ENCODE measurements at regions not wholly inside any gene's neighbourhood (a gene's known extent, or its start where the extent isn't known, plus 50 kb on each side); places are given as distances from the start of the nearest gene placed in this dataset.
"Not testable (repeated sequence)": the region's sequence is repeated elsewhere in the genome, so short reads cannot be mapped to it uniquely, and the experiment has no call there.

DNA sequence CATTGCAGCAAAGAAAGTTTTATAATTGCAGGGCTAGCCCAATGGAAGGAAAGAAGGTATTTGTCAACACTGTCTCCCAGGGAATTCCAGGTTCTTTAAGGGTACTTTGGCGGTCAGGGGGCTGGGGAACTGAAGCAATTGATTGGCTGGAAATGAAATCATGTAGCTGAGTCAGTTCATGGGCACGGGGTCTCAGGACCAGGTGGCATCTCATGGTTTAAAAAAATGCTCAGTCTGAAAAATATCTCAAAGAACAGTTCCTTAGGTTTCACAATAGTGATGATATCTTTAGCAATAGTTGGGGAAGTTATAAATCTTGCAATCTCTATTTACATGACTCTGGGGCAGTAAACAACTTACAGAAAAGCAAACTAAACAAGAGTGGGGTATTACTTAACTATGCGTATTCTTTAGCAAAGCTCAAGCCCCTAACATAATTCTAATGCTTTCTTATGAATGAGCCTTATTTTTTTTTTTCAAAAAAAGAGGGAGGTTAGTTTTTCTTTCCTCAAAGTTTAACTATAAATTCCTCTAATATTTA is 376.9 kb upstream of the NRG3 start:
- Histone ChIP-seq H2AFZ (ENCODE audit: insufficient read depth, low read length, poor library complexity) (no peak overlapping the region), H3K9me3 (ENCODE audit: insufficient read depth, low read depth, low read length) (peaks cover 2% of the 10 kb centered on the region), H2AK5ac (ENCODE audit: low read length) (no peak overlapping the region), H3K9ac (ENCODE audit: low read length) (no peak overlapping the region), H3K4me1 (ENCODE audit: control insufficient read depth in 1 of 2, insufficient read depth in 2 of 2, low read length in 2 of 2) (no peaks in the 10 kb centered on the region), H3K79me1 (ENCODE audit: low read length) (no peaks in the 10 kb centered on the region), H4K8ac (ENCODE audit: low read depth, low read length) (no peak overlapping the region), H2BK5ac (ENCODE audit: low read depth, low read length, poor library complexity) (no peak overlapping the region), H2BK12ac (ENCODE audit: low read length) (no peak overlapping the region), H3K27me3 (ENCODE audit: insufficient read depth, low read length) (no peaks in the 10 kb centered on the region), H3K4ac (ENCODE audit: low read depth, low read length) (no peak overlapping the region), H3K79me2 (ENCODE audit: control insufficient read depth, insufficient read depth, low read length, poor library complexity) (no peaks in the 10 kb centered on the region), H3K4me3 (ENCODE audit: low read depth, low read length) (no peak overlapping the region), H3K36me3 (ENCODE audit: control insufficient read depth in 1 of 2, insufficient read depth in 2 of 2, low read length in 2 of 2) (no peaks in the 10 kb centered on the region), H3K27ac (ENCODE audit: low read depth, low read length) (no peak overlapping the region), H4K91ac (ENCODE audit: low read depth, low read length) (no peak overlapping the region), H3K23ac (ENCODE audit: low read length) (no peak overlapping the region), H2BK120ac (ENCODE audit: insufficient read depth, low read length, poor library complexity) (no peak overlapping the region), H3K4me2 (ENCODE audit: low read length) (no peak overlapping the region), H3K18ac (ENCODE audit: low read length) (no peak overlapping the region), H3K14ac (ENCODE audit: low read length) (no peak overlapping the region), H4K12ac (ENCODE audit: low read depth, low read length) (no peak overlapping the region)
- peak in 1 of 2 donors; percentile 1 for DNase-seq
- no CpG with 5 or more reads among the region's 3 CpGs for WGBS (ENCODE audit: extremely low coverage, insufficient coverage, insufficient read length)

DNA sequence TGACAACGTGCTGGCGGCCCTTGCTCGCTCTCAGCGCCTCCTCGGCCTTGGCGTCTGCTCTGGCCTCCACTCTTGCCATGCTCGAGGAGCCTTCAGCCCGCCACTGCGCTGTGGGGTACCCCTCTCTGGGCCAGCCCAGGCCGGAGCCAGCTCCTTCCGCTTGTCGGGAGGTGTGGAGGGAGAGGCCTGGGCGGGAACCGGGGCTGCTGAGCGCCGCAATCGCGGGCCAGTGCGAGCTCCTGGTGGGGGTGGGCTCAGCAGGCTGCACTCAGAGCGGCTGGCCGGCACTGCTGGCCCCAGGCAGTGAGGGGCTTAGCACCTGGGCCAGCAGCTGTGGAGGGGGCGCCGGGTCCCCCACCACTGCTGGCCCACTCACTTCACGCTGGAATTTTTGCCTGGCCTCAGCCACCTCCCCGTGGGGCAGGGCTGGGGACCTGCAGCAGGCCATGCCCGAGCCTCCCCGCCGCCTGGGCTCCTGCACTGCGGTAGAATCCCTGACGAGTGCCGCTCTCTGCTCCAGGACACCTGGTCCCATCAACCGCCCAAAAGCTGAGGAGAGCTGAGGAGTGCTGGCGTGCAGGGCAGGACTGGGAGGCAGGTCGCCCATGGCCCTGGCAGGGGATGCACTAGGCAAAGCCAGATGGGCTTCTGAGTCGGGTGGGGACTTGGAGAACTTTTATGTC is 372.2 kb upstream of the NRG3 start:
- Histone ChIP-seq H3K79me1 (ENCODE audit: low read length) (no peaks in the 10 kb centered on the region), H3K27ac (ENCODE audit: low read depth, low read length) (no peak overlapping the region), H2AK5ac (ENCODE audit: low read length) (no peak overlapping the region), H3K79me2 (ENCODE audit: control insufficient read depth, insufficient read depth, low read length, poor library complexity) (no peaks in the 10 kb centered on the region), H3K4me2 (ENCODE audit: low read length) (no peak overlapping the region), H3K27me3 (ENCODE audit: insufficient read depth, low read length) (no peaks in the 10 kb centered on the region), H3K4me1 (ENCODE audit: control insufficient read depth in 1 of 2, insufficient read depth in 2 of 2, low read length in 2 of 2) (no peaks in the 10 kb centered on the region), H2BK5ac (ENCODE audit: low read depth, low read length, poor library complexity) (no peak overlapping the region), H4K91ac (ENCODE audit: low read depth, low read length) (no peak overlapping the region), H3K18ac (ENCODE audit: low read length) (no peak overlapping the region), H4K12ac (ENCODE audit: low read depth, low read length) (no peak overlapping the region), H3K4ac (ENCODE audit: low read depth, low read length) (no peak overlapping the region), H3K36me3 (ENCODE audit: control insufficient read depth in 1 of 2, insufficient read depth in 2 of 2, low read length in 2 of 2) (peaks cover 0 to 1% of the 10 kb centered on the region in 2 experiments), H3K9me3 (ENCODE audit: insufficient read depth, low read depth, low read length) (peaks cover 2% of the 10 kb centered on the region), H2BK120ac (ENCODE audit: insufficient read depth, low read length, poor library complexity) (no peak overlapping the region), H2AFZ (ENCODE audit: insufficient read depth, low read length, poor library complexity) (no peak overlapping the region), H2BK12ac (ENCODE audit: low read length) (no peak overlapping the region), H4K8ac (ENCODE audit: low read depth, low read length) (no peak overlapping the region), H3K4me3 (ENCODE audit: low read depth, low read length) (no peak overlapping the region), H3K23ac (ENCODE audit: low read length) (no peak overlapping the region), H3K14ac (ENCODE audit: low read length) (no peak overlapping the region), H3K9ac (ENCODE audit: low read length) (no peak overlapping the region)
- DNase-seq: no peak
- WGBS (ENCODE audit: extremely low coverage, insufficient coverage, insufficient read length): no CpG with 5 or more reads among the region's 35 CpGs

DNA sequence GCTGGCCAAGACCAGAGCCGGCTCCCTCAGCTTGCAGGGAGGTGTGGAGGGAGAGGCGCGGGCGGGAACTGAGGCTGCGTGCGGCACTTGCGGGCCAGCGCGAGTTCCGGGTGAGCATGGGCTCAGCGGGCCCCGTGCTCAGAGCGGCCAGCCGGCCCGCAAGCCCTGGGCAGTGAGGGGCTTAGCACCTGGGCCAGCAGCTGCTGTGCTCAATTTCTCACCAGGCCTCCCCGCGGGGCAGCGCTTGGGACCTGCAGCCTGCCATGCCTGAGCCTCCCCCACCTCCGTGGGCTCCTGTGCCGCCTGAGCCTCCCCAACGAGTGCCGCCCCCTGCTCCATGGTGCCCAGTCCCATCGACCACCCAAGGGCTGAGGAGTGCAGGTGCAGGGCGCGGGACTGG is 369.2 kb upstream of the NRG3 start:
- H4K91ac ChIP-seq (ENCODE audit: low read depth, low read length); H2BK5ac ChIP-seq (ENCODE audit: low read depth, low read length, poor library complexity); H3K9me3 ChIP-seq (ENCODE audit: insufficient read depth, low read depth, low read length); H4K12ac ChIP-seq (ENCODE audit: low read depth, low read length); H2AK5ac ChIP-seq (ENCODE audit: low read length); H2AFZ ChIP-seq (ENCODE audit: insufficient read depth, low read length, poor library complexity); H3K4me1 ChIP-seq (ENCODE audit: control insufficient read depth in 1 of 2, insufficient read depth in 2 of 2, low read length in 2 of 2); H3K9ac ChIP-seq (ENCODE audit: low read length); H3K4ac ChIP-seq (ENCODE audit: low read depth, low read length); H3K4me2 ChIP-seq (ENCODE audit: low read length); H3K27ac ChIP-seq (ENCODE audit: low read depth, low read length); H3K27me3 ChIP-seq (ENCODE audit: insufficient read depth, low read length); H3K14ac ChIP-seq (ENCODE audit: low read length); H3K18ac ChIP-seq (ENCODE audit: low read length); DNase-seq; H4K8ac ChIP-seq (ENCODE audit: low read depth, low read length); H3K79me2 ChIP-seq (ENCODE audit: control insufficient read depth, insufficient read depth, low read length, poor library complexity); H3K23ac ChIP-seq (ENCODE audit: low read length); H3K79me1 ChIP-seq (ENCODE audit: low read length); H3K36me3 ChIP-seq (ENCODE audit: control insufficient read depth in 1 of 2, insufficient read depth in 2 of 2, low read length in 2 of 2); H2BK12ac ChIP-seq (ENCODE audit: low read length); H3K4me3 ChIP-seq (ENCODE audit: low read depth, low read length); H2BK120ac ChIP-seq (ENCODE audit: insufficient read depth, low read length, poor library complexity): not testable (repeated sequence)
- no CpG with 5 or more reads among the region's 25 CpGs for WGBS (ENCODE audit: extremely low coverage, insufficient coverage, insufficient read length)

DNA sequence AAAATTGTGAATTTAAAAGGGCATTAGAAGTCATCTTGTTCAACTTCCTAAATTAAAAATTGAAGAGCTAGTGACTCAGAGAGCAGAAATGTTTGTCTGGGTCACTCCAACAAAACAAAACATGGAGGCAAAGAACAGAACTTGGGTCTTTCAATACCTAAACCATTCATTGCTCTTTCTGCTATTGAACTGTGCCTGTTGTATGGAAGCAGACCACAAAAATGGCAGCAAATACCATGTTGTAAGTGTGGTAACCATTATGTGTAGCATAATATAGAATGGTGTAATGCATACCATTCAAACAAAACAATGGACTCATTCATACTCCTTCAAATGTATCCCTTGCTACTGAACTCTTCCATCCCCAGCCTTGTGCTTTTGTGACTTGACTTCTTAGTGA is 360.2 kb upstream of the NRG3 start:
- Histone ChIP-seq H2AFZ (ENCODE audit: insufficient read depth, low read length, poor library complexity) (no peak overlapping the region), H3K27ac (ENCODE audit: low read depth, low read length) (no peak overlapping the region), H3K23ac (ENCODE audit: low read length) (peak overlapping the region; percentile 61), H3K27me3 (ENCODE audit: insufficient read depth, low read length) (no peaks in the 10 kb centered on the region), H2BK5ac (ENCODE audit: low read depth, low read length, poor library complexity) (no peak overlapping the region), H3K79me1 (ENCODE audit: low read length) (no peaks in the 10 kb centered on the region), H2AK5ac (ENCODE audit: low read length) (no peak overlapping the region), H3K9ac (ENCODE audit: low read length) (no peak overlapping the region), H3K4me2 (ENCODE audit: low read length) (no peak overlapping the region), H3K4me1 (ENCODE audit: control insufficient read depth in 1 of 2, insufficient read depth in 2 of 2, low read length in 2 of 2) (no peaks in the 10 kb centered on the region), H3K18ac (ENCODE audit: low read length) (no peak overlapping the region), H4K91ac (ENCODE audit: low read depth, low read length) (no peak overlapping the region), H4K8ac (ENCODE audit: low read depth, low read length) (no peak overlapping the region), H2BK120ac (ENCODE audit: insufficient read depth, low read length, poor library complexity) (no peak overlapping the region), H3K79me2 (ENCODE audit: control insufficient read depth, insufficient read depth, low read length, poor library complexity) (no peaks in the 10 kb centered on the region), H3K14ac (ENCODE audit: low read length) (no peak overlapping the region), H2BK12ac (ENCODE audit: low read length) (no peak overlapping the region), H3K4ac (ENCODE audit: low read depth, low read length) (no peak overlapping the region), H4K12ac (ENCODE audit: low read depth, low read length) (no peak overlapping the region), H3K9me3 (ENCODE audit: insufficient read depth, low read depth, low read length) (no peaks in the 10 kb centered on the region), H3K36me3 (ENCODE audit: control insufficient read depth in 1 of 2, insufficient read depth in 2 of 2, low read length in 2 of 2) (no peaks in the 10 kb centered on the region), H3K4me3 (ENCODE audit: low read depth, low read length) (no peak overlapping the region)
- DNase-seq: no peak

Measured in trophoblast cell (in vitro differentiated cells and primary cell).